HG03103 (cell line): ENCODE measurements at regions not wholly inside any gene's neighbourhood (a gene's known extent, or its start where the extent isn't known, plus 50 kb on each side); places are given as distances from the start of the nearest gene placed in this dataset.
"Not testable (repeated sequence)": the region's sequence is repeated elsewhere in the genome, so short reads cannot be mapped to it uniquely, and the experiment has no call there.

Experiments
- ATAC-seq: cut with Tn5 transposase; IDR thresholded peaks from one replicate; pipeline ENCODE4 v1.9.1; 2021; ENCODE audit warnings: low read depth; ENCODE audit not compliant: unreplicated experiment

DNA sequence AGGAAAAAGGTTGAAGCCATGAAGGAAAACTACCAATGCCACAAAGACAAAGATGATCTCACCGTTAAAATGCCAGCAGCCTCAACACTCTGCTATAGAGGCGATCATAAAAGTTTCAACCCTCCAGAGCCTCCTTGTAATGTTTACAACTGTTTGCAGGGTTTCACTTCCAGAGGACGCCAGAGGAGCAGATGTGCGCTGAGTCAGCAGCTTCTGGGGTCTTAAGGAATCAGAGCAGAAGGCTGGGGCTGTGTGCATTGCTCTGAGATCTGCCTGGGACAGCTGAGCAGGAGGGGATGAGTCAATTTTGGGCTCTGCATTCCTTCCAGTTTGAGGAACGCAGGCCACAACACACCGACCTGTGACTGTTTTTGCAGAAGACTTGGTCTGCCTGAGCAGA, 98.3 kb downstream of the TMEM130 start:
- no peak for ATAC-seq

DNA sequence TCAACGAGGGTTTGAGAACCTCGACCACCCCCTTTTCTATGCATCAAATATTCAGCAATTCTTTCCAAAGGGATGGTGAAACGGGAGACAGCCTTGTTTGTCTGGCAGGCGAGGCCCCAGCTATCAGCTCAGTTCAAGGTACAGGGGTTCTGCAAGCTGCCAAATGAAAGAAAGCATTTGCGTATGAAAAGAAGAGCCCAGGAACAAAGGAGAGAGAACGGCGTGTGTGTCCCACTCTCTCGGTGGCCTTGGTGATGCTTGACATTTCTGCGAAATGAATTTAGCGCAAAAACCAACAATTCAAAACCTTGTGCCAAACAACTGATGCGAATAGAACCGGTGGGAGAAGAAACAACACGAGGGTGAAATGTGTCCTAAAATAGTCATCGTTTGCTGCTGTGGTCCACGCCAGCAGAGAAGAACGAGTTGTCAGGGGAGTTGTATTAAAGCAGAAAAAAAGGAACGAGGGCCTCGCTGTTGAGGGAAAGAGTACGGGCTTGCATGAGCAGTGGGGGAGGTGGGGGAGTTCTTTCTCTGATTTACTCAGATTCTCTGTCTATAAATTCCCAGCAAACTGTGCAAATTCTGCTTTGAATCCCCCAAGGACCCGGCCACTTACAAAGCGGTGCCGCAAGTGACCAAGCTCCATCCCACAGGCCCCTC, 97.7 kb downstream of the TMEM130 start:
- peak; percentile 48 for ATAC-seq

- ATAC-seq, result no peak
These were observed 94.9 kb downstream of the TMEM130 start for GRCh38 chr7:98774884-98775283.

DNA sequence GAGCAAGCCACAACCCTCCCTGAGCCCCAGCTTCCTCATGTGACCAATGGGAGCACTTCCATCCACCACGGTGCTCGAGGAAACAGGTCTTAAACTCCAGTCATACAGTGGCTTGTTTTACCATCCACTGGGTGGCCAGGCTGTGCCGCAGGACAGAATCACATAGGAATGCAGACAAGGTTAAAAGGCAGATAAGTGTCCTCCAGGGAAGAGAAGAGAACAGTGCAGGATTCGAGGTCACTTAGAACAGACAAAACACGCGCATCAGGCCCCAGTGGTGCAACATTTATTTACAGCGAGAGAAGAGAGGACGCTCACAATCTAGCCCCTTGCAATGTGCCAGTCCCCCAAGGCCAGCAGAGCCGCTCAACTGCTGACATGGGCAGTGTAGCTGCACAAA, 92.8 kb downstream of the TMEM130 start:
- ATAC-seq, result no peak

DNA sequence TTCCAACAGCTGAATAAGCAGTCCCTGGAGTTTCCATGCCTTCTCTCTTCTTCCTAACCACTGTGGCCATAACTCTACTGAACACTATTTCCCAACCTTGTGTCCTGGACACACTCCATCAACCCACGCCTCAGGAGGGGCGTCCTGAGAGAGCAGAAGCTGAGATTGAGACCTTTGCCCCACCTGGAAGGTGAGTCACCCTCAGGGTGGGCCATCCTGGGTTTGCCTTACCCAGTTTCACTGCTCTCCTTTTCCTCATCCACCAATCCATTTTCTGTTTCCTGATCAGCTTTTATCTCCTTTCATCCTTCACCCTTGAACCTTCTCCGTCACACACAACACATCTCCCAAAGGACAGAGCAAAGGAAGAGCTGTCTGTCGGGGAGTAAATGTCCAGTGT, 91.4 kb downstream of the TMEM130 start:
- no peak for ATAC-seq

DNA sequence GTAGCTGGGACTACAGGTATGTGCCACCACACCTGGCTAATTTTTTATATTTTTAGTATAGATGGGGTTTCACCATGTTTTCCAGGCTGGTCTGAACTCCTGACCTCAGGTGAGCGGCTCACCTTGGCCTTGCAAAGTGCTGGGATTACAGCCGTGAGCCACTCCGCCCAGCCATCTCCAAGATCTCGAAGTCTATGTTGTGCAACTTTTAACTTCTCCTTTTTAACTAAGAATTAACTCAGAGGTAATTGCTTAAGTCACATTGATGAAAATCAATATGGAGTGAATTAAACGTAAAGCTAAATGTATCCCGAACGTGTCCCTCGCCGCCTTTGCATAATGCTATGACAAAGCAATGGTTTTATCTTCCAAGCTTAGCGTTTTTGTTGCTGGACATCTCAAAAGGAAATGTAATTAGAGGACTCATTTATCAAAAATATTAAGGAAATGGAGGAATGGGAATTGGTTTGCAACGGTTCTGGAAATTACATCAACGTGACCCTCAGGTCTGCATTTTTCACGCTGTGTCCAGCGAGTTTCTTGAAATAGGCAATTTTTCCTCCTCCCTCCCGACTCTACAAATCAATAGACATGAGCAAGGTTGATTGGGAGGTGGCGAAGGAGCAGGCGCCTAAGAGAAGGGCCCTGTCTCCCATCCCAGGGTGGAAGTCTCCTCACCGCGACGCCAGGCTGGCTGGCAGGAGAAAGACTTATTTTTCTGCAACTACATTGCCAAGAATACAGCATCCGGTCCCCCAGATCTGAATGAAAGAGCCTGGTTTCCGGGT, 89.8 kb downstream of the TMEM130 start:
- ATAC-seq, result no peak

GRCh38 chr7:98784216-98784785, 85.5 kb downstream of the TMEM130 start:
- ATAC-seq, result no peak

DNA sequence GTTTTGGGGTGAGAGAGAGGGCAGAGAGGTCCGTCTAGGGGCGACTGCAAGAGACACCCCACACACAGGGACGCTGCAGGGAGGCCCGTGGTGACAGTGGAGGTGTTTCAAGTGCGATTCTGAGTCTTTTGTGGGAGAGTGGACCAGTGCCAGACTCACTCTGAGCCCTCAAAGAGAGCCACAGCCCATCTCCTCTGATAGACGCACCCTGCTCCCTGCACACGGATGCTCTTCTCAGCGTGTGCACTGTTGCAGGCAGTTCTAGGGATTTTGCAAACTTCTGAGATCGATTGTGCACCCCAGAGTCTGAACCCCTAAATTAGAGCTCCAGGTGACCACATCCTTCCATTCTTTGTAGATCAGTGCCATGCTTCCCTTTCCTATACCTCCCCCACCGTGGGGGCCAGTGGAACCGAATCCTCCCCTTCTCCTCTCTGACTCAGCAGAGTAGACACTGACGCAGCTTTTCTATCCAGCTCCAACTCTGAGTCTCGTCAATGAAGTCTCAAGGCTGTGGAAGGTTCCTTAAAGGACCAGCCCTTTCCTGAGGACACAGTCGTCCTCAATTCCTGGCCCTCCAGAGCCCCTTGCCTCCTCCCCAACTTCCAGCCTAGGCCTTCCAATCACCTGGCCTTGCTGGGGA, 83.8 kb downstream of the TMEM130 start:
- ATAC-seq, result no peak

GRCh38 chr7:98788966-98789365, 80.8 kb downstream of the TMEM130 start:
- no peak for ATAC-seq

DNA sequence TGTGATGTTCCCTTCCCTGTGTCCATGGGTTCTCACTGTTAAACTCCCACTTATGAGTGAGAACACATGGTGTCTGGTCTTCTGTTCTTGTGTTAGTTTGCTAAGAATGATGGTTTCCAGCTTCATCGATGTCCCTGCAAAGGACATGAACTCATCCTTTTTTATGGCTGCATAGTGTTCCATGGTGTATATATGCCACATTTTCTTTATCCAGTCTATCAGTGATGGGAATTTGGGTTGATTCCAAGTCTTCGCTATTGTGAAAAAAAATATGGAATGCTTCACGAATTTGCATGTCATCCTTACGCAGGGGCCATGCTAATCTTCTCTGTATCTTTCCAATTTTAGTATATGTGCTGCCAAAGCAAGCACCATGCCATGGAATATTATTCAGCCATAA, 75.4 kb downstream of the TMEM130 start:
- ATAC-seq, result not testable (repeated sequence)

DNA sequence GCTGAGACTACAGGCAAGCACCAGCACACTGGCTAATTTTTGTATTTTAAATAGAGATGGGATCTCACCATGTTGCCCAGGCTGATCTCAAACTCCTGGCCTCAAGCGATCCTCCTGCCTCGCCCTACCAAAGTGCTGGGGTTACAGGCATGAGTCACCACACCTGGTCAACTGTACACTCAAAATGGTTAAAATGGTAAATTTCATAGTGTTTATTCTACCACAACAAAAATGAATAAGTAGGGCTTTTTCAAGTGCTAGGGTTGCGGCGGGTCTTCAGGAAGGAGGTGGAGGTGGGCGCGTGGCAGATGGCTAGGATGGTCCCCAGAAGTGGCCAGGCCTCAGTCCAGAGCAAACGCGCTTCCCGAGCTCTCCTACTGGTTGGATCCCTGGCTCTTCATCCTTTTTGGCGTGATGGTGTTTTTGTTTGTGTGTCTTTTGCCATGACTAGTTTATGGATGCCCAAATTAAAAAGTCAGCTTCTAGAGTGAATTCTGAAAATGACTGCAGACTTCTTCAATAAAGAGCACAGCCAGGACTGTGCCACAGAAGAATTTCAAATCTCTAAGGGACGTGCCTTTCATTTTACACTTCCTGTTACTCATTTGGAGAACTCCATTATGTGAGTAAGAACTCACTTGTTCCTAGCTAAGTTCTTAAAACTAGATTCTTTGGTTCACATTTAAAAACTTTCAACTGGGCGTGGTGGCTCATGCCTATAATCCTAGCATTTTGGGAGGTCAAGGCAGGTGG, 73.9 kb downstream of the TMEM130 start:
- ATAC-seq, result peak; percentile 92
